Kasumi-1 (cell line): ENCODE measurements at regions not wholly inside any gene's neighbourhood (a gene's known extent, or its start where the extent isn't known, plus 50 kb on each side); places are given as distances from the start of the nearest gene placed in this dataset.

Experiments used
- DNase-seq, 2 experiments: peaks; one replicate each; lab custom pipeline; 2025; lab: John Stamatoyannopoulos, UW

DNA sequence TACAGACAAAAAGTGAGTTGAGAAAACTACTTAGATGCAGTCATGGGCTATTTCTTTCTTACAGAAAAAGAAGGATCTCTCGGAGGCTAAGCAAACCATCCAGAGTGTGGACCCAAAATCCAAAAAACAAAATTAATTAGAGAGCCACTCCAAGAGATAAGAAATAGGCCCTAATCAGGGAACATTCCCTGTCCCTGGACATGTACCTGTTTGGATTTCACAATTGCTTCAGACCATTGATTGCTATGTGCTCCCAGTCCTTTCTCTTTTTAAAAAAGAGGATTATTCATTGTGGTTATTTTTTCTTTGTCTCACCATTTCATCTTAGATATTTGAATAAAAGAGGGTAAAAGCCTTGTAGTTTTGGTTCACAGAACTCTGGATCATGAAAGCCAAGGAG is 549.9 kb downstream of the ETNK1 start:
- no peak for DNase-seq

DNA sequence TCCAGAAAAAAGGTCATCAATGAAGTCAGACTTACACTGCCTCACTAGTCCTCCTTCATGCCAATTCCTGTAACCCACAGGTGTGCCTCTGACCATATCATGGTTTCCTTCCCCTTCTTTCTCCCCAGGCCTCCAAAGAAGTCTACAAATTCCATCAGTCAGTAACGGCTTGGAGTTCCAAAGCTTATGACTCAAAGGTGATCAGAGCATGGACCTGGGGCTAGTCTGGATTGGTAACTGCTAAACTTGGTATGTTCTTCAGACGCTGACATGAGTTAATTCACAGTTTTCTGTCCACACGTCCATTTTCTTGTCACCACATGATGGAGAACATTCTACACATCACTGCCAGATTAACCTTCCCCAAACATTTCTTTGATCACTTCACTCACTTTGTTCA is 560.4 kb downstream of the ETNK1 start:
- no peak for DNase-seq

DNA sequence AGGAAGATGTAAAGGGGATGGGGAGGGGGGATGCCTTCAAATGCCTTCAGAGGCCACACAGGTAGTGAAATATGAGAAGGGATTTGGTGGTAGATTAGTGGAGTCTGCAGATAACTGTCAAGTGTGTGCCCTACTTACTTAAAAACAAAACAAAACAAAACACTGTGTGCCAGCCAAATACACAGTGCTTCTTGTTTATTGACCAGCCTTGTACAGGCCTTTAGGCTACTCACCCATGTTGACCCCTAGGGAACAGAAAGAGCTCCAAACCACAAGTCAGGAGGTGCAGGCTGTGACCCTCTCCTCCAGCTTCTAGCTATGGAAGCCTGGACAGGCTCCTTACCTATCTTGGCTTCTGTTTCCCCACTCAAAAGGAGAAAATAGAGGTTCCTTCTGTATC is 562.0 kb downstream of the ETNK1 start:
- no peak for DNase-seq

DNA sequence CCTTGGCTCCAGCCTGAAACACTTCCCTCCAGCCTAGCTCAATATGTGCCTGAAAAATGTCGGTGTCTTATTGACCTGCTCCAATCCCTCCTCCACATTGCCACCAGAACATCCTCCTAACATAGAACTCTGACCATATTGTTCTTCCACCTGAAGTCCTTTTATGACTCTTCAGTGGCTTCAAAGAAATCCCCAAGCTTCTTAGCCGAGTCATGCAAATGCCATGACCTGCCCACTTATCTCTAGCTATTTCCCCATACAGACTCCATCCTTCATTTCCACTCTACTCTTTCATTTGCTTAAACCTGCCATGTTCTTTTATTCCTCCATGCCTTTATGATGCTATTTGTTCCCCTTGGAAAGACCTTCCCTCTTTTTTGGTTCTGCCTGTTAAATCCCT is 568.6 kb downstream of the ETNK1 start:
- DNase-seq: no peak

DNA sequence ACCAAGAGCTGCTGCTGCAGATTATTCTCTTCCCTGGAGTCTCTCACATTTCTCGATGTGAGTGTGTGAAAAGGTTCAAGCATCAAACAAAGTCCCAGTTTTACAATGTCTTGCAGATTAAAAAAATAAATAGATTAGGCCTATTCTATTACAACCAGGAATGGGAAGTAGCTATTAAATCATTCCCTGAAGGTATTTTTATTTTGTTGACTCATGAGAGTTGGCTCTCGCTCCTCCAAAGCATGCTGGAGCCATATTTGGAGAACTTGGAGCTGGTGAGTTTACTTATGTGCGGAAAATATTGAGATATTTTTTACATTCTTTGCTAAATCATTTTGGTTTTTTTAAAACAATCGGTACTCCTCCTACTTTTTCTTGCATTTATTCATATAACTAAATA is 572.3 kb downstream of the ETNK1 start:
- no peak for DNase-seq

DNA sequence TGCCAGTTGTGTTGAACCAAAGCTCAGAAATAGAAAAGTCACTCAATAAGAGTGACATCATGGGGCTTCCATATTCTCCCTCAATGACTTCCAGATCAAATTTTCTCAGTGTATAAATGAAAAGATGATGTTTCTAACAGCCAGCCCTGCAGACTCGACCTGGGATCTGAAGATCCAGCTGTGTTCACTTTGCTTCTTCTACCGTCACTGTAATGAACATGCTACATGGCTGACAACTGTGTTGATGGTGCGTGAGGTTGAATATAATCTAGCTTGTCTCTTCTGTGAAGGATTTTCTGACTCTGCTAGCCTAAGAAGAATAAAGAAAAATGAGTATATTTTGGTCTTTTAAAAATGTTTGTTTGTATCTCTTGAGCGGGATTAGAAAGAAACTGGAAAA is 577.8 kb downstream of the ETNK1 start:
- no peak for DNase-seq

DNA sequence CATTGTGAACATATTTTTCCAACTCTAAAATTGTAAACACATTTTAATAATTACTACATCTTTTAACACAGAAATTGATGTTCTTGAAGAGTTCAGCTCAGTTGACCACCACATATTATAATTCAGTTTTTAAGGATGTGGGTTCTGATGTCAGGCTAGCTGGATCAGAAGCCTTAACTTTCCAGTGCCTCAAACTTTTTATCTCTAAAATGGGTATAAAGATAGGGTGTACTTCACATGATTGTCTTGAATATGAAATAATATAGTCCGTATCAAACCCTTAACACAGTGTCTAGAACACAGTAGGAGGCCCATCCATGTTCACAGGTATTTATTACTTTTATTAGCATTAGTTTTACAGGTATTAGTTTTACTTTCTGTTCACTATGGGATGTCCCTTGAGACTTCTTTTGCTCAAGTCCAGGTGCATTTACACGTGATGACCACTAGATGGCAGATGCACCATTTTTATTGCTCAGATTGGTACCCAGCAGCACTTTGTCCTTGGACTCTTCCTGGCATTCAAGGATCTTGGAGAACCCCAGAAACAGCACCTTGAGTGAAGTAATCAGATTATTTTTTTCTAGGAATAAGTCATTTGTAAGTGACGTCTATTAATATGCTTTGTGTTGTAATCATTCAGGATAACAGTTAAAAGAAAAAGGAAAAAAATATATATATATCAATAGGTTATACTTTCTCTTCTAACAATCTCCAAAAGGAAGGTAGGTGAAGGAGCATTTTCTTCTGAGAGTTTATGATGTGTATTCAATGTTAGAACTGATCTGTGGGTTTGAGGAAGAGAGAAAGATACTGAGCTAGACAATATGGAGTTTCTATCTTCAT is 580.2 kb downstream of the ETNK1 start:
- peak; percentile 55 to 75 for DNase-seq

DNA sequence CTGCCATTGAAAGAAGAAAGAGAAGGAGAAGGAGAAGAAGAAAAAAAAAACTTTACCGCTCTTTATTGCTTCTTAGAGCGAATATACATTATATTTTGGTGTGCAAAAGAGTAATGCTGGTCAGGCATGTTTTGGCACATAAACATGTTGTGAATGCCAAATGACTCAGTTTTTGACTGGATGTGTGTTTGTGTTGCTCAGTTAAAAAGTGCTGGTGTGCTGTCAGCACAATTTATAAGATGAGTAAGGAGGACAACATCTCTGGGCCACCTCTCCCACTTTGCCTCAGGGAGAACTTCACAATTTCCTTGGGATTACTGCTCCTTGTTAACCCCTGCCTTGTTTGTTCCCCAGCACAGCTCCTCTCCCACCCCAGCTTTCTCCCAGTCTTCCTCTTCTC is 584.8 kb downstream of the ETNK1 start:
- no peak for DNase-seq

DNA sequence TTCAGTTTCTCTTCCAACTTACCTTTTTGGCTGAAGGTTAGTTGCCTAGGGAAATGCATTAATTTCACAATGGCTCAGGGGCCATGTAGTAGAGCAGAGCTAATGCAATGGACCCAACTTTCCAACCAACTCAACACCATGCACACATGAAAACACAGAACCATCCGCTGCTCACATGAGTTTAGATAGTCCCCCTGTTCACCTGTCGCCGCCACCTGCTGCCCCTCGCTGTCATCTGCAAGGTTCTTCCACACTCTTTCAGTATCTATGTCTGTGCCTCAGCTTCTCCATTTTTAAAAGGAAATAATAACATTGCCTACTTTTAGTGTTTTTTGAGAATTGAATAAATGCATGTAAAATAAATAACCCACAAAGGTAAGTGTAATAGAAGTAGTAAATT is 585.6 kb downstream of the ETNK1 start:
- DNase-seq: no peak

DNA sequence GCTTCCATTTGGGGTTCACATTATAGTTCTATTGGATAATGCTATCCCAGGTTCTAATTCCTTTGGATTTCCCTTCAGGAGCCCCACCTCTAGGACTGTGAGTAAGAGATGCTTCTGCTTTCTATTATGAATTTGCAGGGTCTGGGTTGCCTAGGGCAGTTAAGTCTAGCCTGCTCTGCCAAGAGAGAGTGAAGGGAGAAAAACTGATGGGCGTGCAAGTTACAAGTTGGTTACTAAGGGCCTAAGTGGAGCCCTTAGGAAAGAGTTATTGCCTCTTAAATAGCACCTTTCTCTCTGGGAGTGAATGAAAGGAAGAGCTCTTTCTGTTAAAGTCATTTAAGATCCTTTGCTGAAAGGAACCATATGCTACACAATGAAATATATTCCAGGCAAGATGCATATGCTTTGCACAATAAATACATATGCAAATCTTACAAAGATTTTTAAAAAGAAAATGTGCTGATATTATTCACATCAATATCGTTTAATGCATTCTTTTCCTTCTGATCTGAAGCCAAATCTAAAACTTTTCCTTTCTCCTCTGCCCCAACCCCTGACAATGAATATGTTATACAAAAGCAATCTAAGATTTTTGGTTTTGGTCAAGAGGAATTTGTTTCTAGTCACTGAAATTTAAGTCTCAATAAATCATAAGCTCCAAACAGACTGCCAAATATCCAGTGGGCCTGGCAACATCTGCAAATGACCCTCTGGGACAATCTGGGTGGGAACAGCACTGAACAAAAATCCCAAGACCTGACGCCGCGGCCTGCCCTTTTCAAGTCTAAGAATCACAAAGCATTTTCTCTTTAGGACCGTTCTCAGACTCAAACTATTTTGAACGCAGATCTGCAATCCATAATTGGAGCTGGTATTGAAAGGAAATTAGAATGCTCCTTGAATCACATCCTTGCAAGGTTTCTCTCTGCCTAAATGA is 586.7 kb downstream of the ETNK1 start:
- DNase-seq: no peak

DNA sequence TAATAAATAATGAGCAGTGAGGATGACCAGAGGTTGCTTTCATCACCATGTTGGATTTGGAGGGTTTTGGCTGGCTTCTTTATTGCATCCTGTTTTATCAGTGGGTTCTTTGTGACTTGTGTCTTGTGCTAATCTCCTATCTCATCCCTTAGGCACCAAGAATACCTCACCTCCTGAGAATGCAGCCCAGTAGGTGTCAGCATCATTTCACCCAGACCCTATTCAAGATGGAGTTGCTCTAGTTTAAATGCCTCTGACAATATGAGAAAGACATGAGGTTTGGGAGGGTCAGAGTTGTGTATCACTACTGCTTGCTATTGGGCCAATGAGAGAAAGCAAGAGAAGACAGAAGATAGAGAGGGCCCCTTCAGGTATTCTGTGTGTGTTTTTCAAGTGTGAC is 592.2 kb downstream of the ETNK1 start:
- no peak for DNase-seq

DNA sequence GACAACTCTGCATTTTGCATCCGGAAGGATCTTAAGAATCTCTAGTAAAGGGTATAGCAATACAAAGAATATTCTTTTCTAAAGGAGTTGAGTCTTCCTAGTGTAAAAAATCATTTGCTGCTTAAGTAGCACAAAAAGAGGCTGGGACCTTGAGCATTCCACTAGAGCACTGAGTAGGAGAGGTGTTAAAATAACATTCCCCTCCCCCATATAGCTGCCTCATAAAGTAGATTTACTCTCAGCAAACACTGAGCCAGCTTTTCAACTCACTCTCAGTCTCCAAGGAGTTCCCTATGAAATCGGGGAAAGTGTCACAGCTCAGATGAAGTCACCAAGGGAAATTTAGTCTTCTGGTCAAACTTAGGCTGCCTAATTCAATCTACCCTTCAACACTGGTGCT is 592.7 kb downstream of the ETNK1 start:
- DNase-seq: no peak

DNA sequence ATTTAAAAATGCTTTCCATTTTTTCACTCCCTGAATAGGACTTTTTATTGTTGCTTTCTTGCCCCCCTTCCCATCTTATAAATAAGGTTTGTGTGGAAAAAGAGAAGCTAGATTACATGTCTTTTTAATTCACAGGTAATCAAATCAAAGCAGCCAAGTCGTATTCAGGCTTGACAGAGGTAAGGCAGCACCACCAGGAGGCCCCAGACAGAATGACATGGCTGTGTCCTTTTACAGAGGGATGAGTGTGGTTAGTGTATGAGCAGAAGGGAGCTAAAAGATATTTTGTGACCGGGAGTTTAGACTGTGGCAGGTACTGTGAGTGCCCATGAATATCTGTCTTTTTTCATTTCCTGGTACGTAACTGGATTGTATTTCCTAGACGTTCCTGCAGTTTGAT is 596.1 kb downstream of the ETNK1 start:
- peak in 1 of 2 experiments; percentile 1 for DNase-seq

DNA sequence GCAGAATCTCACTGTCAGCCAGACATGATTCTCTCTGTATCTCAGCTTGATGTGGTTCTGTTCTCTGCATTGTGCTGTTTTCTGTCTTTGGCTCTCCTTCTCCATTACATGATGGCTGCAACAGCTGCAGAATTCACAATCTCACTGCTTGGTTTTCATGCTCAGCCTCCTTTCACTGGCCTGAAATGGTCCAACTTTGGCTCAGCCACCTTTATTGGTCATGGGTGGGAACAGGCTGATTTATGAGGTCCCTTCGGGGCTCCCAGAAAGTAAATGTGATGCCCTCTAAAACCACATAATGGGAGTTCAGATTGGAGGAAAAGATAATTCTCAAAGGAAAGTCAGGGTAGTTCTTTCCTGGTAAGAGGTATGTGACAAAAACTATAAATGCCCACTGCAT is 597.0 kb downstream of the ETNK1 start:
- no peak for DNase-seq

DNA sequence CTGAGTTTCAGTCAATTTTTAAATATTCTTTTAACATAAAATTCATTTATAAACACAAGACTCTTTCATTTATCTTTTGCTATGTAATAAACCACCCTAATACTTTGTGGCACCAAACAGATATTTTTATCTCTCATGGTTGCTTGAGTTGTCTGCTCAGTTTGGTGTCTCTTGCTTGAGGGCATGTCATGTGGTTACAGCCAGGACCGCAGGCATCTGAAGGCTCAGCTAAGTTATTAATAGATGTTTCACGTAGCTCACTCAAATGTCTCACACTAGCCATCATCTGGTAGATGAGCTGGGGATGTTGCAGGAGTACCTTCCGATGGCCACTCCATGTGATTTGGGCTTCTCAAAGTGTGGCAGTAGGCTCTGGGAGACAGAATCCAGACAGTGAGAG is 597.8 kb downstream of the ETNK1 start:
- DNase-seq: no peak

DNA sequence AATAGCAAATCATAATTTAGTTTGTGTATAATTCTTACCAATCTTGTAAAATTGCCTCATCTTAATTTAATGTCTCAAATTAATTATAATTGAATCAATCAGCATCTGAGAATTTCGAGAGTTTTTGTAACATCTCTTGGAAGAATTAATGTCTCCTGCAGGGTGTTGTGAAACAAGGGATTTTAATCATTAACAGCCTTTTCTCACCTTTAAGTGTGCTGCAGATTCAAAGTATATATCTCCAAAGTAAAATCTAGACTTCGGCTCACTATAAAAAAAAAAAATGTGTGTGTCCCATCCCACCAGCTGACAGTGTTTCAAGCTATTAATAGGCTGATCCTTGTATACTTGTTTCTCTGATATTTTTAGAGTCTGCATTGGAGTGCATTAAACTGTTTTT is 603.1 kb downstream of the ETNK1 start:
- no peak for DNase-seq

DNA sequence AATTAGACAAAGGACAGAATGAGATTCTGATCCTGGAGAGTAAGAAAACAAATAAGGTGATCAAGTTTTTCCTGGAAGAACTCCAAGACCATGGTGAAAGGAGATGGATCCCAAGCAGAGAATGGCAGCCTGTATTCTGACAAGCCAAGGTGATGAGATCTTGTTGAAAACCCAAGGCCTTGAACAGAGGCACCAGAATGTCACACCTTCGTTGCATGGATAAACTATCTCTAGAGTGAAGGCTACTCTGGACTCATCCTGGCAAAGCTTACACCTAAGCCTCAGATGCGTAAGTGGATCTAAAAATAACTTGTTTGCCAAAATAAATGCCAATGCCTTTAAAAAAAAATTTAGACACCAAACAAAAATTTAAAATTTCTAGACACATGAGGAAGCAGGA is 605.9 kb downstream of the ETNK1 start:
- no peak for DNase-seq

DNA sequence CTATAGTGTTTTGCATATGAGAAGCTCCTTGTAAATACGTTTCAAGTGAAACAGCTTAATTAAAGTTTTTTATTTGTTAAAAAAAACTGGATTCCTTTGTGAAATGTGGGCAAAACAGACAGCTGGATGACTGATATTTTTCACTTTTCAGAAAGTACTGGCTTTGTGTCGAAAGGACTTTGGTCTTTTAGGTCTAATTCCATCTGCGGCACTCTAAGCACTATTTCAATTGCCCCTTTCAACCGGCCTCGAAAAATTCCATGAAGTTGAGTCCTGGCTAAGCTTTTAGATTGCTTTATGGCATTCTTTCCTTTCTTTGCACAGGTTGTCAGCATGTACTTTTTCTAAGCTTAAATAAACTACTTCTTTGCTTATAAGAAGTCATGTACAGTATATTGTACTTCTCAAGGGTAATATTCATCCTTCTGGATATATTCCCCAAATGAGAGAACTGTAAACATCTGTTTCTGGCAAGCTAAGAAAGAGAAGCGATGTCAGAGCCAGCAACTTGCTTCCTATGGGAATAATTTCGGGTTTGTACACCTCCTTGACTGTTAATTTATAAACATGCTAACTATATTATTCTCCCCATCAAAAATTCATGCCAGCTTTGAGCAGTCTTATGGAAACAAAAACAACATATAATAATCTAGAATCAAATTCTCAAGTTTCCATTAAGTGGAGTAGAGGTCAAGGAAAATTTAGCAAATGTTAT is 611.3 kb downstream of the ETNK1 start:
- no peak for DNase-seq

DNA sequence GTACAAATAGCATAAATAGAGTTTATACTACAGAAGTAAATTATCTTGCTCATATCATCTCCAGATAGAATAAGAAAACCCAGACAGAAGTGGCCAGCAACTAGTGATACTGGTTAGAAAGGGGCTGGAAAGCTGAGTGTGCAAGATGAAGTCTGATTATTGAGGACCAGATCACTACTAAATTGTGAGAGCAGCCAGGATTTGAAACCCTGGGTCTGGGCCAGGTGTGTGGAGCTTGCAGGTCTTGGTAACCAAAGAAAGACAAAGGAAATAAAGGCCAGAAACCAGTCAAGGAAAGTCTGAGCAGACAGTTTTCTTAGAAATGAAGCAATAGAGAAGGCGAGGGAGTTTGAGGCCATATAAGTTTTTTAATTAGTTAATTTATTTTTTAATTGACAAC is 611.8 kb downstream of the ETNK1 start:
- DNase-seq: no peak

DNA sequence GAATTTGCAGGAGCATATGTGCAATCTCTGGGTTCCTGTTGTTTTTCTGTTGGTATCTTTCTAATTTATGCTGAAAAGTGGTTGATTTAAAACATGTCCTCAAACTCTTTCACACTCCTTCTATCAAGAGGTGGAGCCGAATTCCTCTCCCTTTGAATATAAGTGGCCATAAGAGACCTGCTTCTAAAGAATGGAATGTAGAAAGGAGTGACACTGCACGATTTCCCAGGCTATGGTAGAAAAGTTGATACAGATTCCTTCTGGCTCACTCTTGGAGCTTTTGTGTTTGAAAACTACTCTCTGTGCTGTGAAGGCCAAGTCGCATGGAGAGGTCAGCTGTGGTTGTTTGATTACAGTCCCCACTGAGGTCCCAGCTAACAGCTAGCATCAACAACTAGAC is 613.2 kb downstream of the ETNK1 start:
- DNase-seq: no peak

DNA sequence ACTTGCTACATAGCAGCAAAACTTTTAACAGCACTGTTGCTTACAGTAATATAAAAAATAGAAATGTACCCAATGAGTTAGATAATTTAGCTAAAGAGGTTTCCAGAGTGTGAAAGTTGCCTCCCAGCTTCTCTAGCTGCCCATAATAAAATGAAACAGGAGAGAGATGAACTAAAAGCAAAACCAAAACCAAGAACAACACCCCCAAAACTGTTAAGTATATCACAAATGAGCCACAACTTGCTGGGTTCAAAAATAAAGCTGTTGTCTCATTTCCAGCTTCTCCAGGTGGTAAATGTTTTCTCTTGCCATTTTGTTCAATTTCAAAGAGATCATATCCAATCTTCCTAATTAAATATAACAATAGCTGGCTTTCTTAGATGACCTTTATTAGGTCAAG is 614.0 kb downstream of the ETNK1 start:
- DNase-seq: no peak

DNA sequence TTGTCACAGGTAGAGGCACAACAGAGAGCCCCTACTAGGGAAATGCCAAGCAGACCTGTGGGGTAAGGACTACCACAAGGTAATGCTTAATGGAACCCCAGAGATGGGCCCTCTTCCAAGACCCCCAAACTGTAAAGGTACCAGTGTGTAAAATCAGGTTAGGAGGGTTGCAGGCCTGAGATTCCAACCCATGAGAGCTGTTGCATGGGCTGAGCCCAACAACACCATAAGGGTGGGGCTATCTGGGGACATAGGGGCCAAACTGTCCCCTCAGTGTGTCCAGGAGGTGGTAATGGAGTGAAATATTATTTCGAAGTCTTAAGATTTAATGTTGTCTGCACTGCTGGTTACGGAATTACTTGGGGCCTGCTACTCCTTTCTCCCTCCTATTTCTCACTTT is 620.2 kb downstream of the ETNK1 start:
- no peak for DNase-seq

DNA sequence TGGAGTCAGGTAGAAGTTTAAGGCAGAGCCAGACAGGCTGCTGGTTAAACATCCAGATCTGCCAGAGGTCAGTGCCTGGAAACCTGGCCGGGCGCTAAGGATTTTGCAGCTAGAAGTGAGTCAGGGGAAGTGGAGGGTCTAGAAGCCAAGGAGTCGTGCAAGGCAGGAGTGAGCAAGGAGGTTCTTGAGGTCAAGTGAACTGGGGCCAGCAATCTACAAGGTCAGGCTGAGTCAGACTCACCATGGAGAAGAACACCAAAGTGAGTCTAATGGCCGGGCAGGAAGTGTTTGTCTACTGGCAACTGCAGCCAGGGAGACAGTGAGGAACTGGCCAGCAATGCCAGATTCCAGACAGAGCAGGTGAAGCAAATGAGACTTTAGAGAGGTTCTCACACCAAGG is 628.2 kb downstream of the ETNK1 start:
- no peak for DNase-seq
